HepG2 (cell line): ENCODE measurements at regions not wholly inside any gene's neighbourhood (a gene's known extent, or its start where the extent isn't known, plus 50 kb on each side); places are given as distances from the start of the nearest gene placed in this dataset.
A peak's percentile ranks its signal among the peaks of the same experiment; 100 is the strongest.

ENCODE experiments used
- ATAC-seq: fragments of 200-7000 bp; cut with Tn5 transposase; 3 replicates; pipeline ENCODE4 v1.9.1; 2020; ENCODE audit warnings: mild to moderate bottlenecking, moderate library complexity
- BruUV-seq: library from RNA; stranded (reverse); fragments of 400-500 nt; replicated peaks from 2 replicates; lab custom pipeline; 2021; lab: Mats Ljungman, UMichigan
- CTCF ChIA-PET: fragments of 300-600 bp; formaldehyde crosslinking; extraction: SDS; loops from one replicate; lab custom pipeline; 2021; ENCODE audit warnings: low total read pairs, inconsistent platforms, low intra/inter-chr PET ratio; lab: Yijun Ruan, JAX
- POLR2A ChIA-PET: fragments of 350-600 bp; sonication (Branson Sonifier 250); formaldehyde crosslinking; loops from one replicate; lab custom pipeline; 2020; ENCODE audit warnings: antibody characterized with exemption, inconsistent platforms; lab: Yijun Ruan, JAX
- DNase-seq: peaks from one replicate; pipeline ENCODE4 v3.0.0-alpha.2; 2015; ENCODE audit warnings: low spot score
- FAIRE-seq: peaks from 3 replicates; lab custom pipeline; 2011; peaks lifted over from hg19 to GRCh38; lab: Jason Lieb, UNC
- H2AFZ ChIP-seq: one replicate; pipeline ENCODE4 v1.6.1; 2011; ENCODE audit warnings: low read length, inconsistent platforms
- H3K27ac ChIP-seq: fragments of 300-600 bp; 3 replicates; pipeline ENCODE4 v1.8.0; 2011; ENCODE audit warnings: mixed run types, mild to moderate bottlenecking, mixed read lengths, low read length, inconsistent platforms; ENCODE audit not compliant: insufficient read depth; ENCODE audit errors: extremely low read length
- H3K27me3 ChIP-seq, 2 experiments: fragments of 200-600 bp in 1 of 2; 2 replicates in 1 of 2; 3 replicates in 1 of 2; pipeline versions ENCODE4 v1.6.0 to v1.8.0; 2011; ENCODE audit warnings: low read length in 2 of 2, mild to moderate bottlenecking in 2 of 2, moderate library complexity in 2 of 2, inconsistent platforms in 1 of 2; ENCODE audit not compliant: insufficient read depth in 2 of 2, control insufficient read depth in 1 of 2
- H3K36me3 ChIP-seq, 2 experiments: fragments of 200-600 bp in 1 of 2; replicated peaks in 1 of 2; 2 replicates in 1 of 2; 3 replicates in 1 of 2; pipeline versions ENCODE4 v1.5.1 to v1.8.0; 2011; ENCODE audit warnings: low read length in 2 of 2, inconsistent platforms in 1 of 2; ENCODE audit not compliant: insufficient read depth in 2 of 2, control insufficient read depth in 1 of 2
- H3K4me1 ChIP-seq: 2 replicates; pipeline ENCODE4 v1.5.1; 2012; ENCODE audit warnings: low read length, inconsistent platforms; ENCODE audit not compliant: insufficient read depth
- H3K4me2 ChIP-seq: 2 replicates; pipeline ENCODE4 v1.6.0; 2011; ENCODE audit warnings: low read depth, low read length, inconsistent platforms
- H3K4me3 ChIP-seq, 3 experiments: fragments of 200-600 bp in 1 of 3; sonication (generic), shearing (Covaris generic) in 1 of 3; replicated peaks in 1 of 3; 2 replicates each; pipeline ENCODE4 v1.5.1; 2011 to 2016; ENCODE audit warnings: low read length in 3 of 3, inconsistent platforms in 2 of 3, low read depth in 2 of 3, mild to moderate bottlenecking in 2 of 3, control low read depth in 1 of 3, mixed read lengths in 1 of 3; ENCODE audit not compliant: insufficient read depth in 1 of 3
- H3K79me2 ChIP-seq: one replicate; pipeline ENCODE4 v1.6.1; 2011; ENCODE audit warnings: low read length, inconsistent platforms; ENCODE audit not compliant: insufficient read depth
- H3K9ac ChIP-seq: 2 replicates; pipeline ENCODE4 v1.6.0; 2011; ENCODE audit warnings: mild to moderate bottlenecking, low read depth, low read length, inconsistent platforms; ENCODE audit not compliant: insufficient read depth
- H3K9me3 ChIP-seq: 2 replicates; pipeline ENCODE4 v1.5.1; 2012; ENCODE audit warnings: mild to moderate bottlenecking, low read length
- H4K20me1 ChIP-seq: 2 replicates; pipeline ENCODE4 v1.6.0; 2011; ENCODE audit warnings: inconsistent platforms, mild to moderate bottlenecking, low read length, moderate library complexity; ENCODE audit not compliant: insufficient read depth
- ATF1 ChIP-seq: IDR thresholded peaks from 2 replicates; pipeline ENCODE4 v1.6.1; 2016; ENCODE audit warnings: mild to moderate bottlenecking, control low read depth
- ATF7 ChIP-seq, 2 experiments: fragments of 450-650 bp in 1 of 2; sonication (generic) in 1 of 2; formaldehyde crosslinking in 1 of 2; IDR thresholded peaks; 2 replicates each; pipeline versions ENCODE4 v1.4.0 to v1.6.1; 2016 to 2020; ENCODE audit warnings: antibody characterized with exemption in 1 of 2, mild to moderate bottlenecking in 1 of 2, missing genetic modification reagents in 1 of 2
- BRD4 ChIP-seq: sonication (generic); formaldehyde crosslinking; IDR thresholded peaks from 2 replicates; pipeline ENCODE4 v1.4.0; 2020; ENCODE audit warnings: missing genetic modification reagents
- CBX1 ChIP-seq: IDR thresholded peaks from one replicate; pipeline ENCODE4 v1.6.1; 2016; ENCODE audit warnings: antibody characterized with exemption, low read depth
- CREB1 ChIP-seq, 2 experiments: fragments of 450-650 bp in 1 of 2; IDR thresholded peaks; 2 replicates each; pipeline ENCODE4 v1.6.1; 2016 to 2017; ENCODE audit warnings: control low read depth in 1 of 2, mild to moderate bottlenecking in 1 of 2, missing compliant biosample characterization in 1 of 2, missing genetic modification characterization in 1 of 2
- HIC2 ChIP-seq: sonication (generic); formaldehyde crosslinking; IDR thresholded peaks from 2 replicates; pipeline ENCODE4 v1.9.0; 2022; ENCODE audit warnings: low read depth, missing genetic modification reagents
- U2AF2 ChIP-seq: fragments of 200-400 bp; formaldehyde crosslinking; IDR thresholded peaks from 2 replicates; pipeline ENCODE4 v1.6.1; 2017; ENCODE audit warnings: low read depth, mild to moderate bottlenecking, low read length
- ZBTB33 ChIP-seq: sonication (generic); formaldehyde crosslinking; IDR thresholded peaks from 2 replicates; pipeline ENCODE4 v1.4.0; 2020; ENCODE audit warnings: missing genetic modification reagents
- ZFP36L2 ChIP-seq: sonication (generic); formaldehyde crosslinking; IDR thresholded peaks from 2 replicates; pipeline ENCODE4 v1.4.0; 2020; ENCODE audit warnings: missing genetic modification reagents
- ZMYM2 ChIP-seq: sonication (generic); formaldehyde crosslinking; IDR thresholded peaks from 2 replicates; pipeline ENCODE4 v1.8.0; 2022; ENCODE audit warnings: mild to moderate bottlenecking, missing genetic modification reagents
- ZNF772 ChIP-seq: sonication (generic); formaldehyde crosslinking; IDR thresholded peaks from 2 replicates; pipeline ENCODE4 v1.5.0; 2020; ENCODE audit warnings: mild to moderate bottlenecking, missing genetic modification reagents
- ZSCAN31 ChIP-seq: sonication (generic); formaldehyde crosslinking; IDR thresholded peaks from 2 replicates; pipeline ENCODE4 v1.5.0; 2020; ENCODE audit warnings: low read depth, mild to moderate bottlenecking, missing genetic modification reagents
- WGBS: methylation state at CpG from one replicate; pipeline ENCODE4 v1.1.6; 2017; ENCODE audit warnings: low lambda C conversion rate; 5-methylcytosine and 5-hydroxymethylcytosine counted together
- in situ Hi-C: cut with HindIII; loops from 2 replicates; pipeline ENCODE4 v1.10.0; 2017; ENCODE audit warnings: low pct_unique_long_range_greater_than_20kb; ENCODE audit not compliant: extremely low pct_ligation_motif_present
- intact Hi-C: fragments of 100-400 bp; cut with micrococcal nuclease; formaldehyde crosslinking; loops from one replicate; pipeline ENCODE4 v1.10.0; 2022; ENCODE audit not compliant: unreplicated experiment
- TF ChIP-seq, protein P1 (sequence below): IDR thresholded peaks from 2 replicates; pipeline ENCODE4 v1.6.1; 2016
- TF ChIP-seq, protein P2 (sequence below): sonication (generic); formaldehyde crosslinking; IDR thresholded peaks from 2 replicates; pipeline ENCODE4 v1.4.0; 2020; ENCODE audit warnings: missing genetic modification reagents

DNA sequence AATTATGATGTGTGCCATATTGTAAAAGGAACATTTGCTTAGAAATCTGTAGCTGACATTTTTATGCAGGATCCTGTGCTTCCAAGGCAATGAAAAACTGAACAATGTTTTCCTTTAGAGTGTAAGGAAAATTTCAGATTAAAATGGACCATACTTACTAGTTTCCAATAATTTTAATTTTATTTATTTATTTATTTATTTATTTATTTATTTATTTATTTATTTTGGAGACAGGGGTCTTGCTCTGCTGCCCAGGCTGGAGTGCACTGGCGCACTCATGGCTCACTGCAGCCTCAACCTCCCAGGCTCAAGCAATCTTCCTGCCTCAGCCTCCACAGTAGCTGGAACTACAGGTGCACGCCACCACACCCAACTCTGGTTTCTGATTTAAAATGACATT, 369.8 kb upstream of the HAND2 start (continued):
- TF ChIP-seq ZBTB33 (CRISPR knock-in tag) (no peak), ZMYM2 (no peak), ATF1 (no peak)

DNA sequence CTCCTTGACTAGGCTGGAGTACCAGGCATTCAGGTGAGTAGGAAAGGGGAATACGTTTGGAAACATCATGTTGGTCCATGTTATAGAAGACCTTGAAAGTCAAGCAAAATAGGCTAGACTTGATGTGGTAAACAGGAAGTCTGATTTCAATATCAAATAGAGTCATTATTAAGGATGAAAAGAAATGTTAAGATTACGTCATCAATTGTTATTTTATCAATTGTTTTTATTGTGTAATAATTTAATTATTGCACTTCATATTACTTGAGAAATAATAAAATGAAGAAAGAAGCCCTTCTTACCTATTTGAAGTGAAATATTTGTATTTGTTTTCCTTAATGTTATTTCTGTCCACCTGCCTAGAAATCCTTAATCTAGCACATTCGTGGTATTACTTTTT, 361.0 kb upstream of the HAND2 start:
- no peaks in the 10 kb centered on the region for H3K4me1 ChIP-seq
- TF ChIP-seq CBX1 (no peak), ZNF772 (CRISPR knock-in tag) (no peak), ATF7 (IDR thresholded peaks at IDR 0.05) (peak; percentile 97), ATF7 (CRISPR knock-in tag; IDR thresholded peaks at IDR 0.05) (no peak), HIC2 (CRISPR knock-in tag) (no peak), BRD4 (CRISPR knock-in tag) (no peak), CREB1 (IDR thresholded peaks at IDR 0.05) (peak; percentile 78), CREB1 (CRISPR knock-in tag; IDR thresholded peaks at IDR 0.05) (no peak), ZFP36L2 (CRISPR knock-in tag) (no peak), ZSCAN31 (CRISPR knock-in tag) (no peak), U2AF2 (no peak)
- TF ChIP-seq, protein P1, sequence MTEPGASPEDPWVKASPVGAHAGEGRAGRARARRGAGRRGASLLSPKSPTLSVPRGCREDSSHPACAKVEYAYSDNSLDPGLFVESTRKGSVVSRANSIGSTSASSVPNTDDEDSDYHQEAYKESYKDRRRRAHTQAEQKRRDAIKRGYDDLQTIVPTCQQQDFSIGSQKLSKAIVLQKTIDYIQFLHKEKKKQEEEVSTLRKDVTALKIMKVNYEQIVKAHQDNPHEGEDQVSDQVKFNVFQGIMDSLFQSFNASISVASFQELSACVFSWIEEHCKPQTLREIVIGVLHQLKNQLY (CRISPR knock-in tag), result no peak
- TF ChIP-seq, protein P2, sequence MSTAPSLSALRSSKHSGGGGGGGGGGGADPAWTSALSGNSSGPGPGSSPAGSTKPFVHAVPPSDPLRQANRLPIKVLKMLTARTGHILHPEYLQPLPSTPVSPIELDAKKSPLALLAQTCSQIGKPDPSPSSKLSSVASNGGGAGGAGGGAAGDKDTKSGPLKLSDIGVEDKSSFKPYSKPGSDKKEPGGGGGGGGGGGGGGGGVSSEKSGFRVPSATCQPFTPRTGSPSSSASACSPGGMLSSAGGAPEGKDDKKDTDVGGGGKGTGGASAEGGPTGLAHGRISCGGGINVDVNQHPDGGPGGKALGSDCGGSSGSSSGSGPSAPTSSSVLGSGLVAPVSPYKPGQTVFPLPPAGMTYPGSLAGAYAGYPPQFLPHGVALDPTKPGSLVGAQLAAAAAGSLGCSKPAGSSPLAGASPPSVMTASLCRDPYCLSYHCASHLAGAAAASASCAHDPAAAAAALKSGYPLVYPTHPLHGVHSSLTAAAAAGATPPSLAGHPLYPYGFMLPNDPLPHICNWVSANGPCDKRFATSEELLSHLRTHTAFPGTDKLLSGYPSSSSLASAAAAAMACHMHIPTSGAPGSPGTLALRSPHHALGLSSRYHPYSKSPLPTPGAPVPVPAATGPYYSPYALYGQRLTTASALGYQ, result no peak
- no peaks in the 10 kb centered on the region for H4K20me1 ChIP-seq
- H2AFZ ChIP-seq, result no peak overlapping the region
- no peak for FAIRE-seq
- H3K9me3 ChIP-seq, result no peaks in the 10 kb centered on the region; the same call in 1 of the 2 replicates
- ATAC-seq, result no peak
- H3K9ac ChIP-seq, result no peak overlapping the region
- DNase-seq, result no peak
- WGBS, result 6% methylated on average over 3 of the region's 3 CpGs
- no peak overlapping the region for H3K4me2 ChIP-seq
- BruUV-seq, result no TSS peak
- no peak overlapping the region for H3K27ac ChIP-seq
- intact Hi-C loops (no loop called here), in situ Hi-C loops (no loop called here)
- ChIA-PET CTCF (no interaction called here), POLR2A (no interaction called here)
- no peaks in the 10 kb centered on the region for H3K36me3 ChIP-seq
- no peaks in the 10 kb centered on the region for H3K27me3 ChIP-seq
- H3K4me3 ChIP-seq, result no peak overlapping the region
- H3K79me2 ChIP-seq, result no peaks in the 10 kb centered on the region
